Activated CD4-positive, alpha-beta T cell treated with anti-CD3 and anti-CD28 coated beads, Interleukin-2, amount 50 U/mL, for 24 hours (primary cell): ENCODE measurements at regions not wholly inside any gene's neighbourhood (a gene's known extent, or its start where the extent isn't known, plus 50 kb on each side); places are given as distances from the start of the nearest gene placed in this dataset.

Experiments used
- DNase-seq, 2 donors: peaks; one replicate each; pipeline ENCODE4 v3.0.0-alpha.2; 2020; ENCODE audit warnings: low read depth in 1 of 2, low spot score in 1 of 2

DNA sequence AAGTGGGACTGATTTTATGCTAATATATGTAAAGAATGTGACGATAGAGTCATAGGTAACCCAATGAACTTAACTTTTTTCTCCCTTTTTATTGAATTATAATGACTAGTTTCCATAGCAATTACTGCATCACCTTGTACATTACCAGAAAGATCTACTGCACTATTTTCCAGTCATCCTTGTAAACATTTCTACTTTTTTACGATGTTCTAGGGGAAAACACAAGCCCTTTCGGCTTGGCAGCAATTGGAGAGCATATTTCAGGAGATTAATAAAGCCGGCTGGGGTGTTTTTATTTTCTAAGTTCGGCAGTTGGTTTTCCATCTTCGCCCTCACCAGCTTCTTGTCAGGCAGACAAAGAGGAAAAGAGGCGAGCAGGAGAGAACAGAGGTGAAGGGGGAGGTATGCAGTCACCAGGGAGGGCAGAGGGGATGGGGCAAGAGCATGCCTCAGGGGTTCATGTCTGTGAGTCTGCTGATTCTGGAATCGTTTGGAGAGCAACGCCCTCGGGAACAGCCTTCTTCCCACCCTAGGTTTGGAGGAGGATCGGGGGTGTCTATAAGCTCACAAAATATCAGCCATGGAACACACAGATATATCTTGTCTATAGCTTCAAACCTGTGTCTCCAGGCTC lies 476.4 kb downstream of the MIAT start:
- DNase-seq: no peak

DNA sequence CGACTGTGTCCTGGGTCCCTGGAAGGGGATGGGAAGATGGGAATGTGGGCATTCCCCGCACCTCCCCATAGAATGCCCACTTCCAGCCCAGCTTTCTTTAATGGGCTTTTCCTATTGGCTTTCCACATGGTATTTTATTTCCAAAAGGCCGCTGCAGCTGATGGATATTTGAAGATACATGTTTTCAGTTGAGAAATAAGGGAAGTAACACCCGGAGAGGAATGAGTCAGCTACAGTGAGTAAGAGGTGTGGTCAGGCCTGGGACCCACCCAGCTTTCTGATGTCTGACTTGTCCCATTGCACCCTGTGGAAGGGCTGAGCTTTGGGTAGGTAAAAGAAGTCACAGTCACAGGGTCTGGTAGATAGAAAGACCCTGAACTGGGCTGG lies 476.9 kb downstream of the MIAT start:
- DNase-seq: peak in 1 of 2 donors; percentile 9

DNA sequence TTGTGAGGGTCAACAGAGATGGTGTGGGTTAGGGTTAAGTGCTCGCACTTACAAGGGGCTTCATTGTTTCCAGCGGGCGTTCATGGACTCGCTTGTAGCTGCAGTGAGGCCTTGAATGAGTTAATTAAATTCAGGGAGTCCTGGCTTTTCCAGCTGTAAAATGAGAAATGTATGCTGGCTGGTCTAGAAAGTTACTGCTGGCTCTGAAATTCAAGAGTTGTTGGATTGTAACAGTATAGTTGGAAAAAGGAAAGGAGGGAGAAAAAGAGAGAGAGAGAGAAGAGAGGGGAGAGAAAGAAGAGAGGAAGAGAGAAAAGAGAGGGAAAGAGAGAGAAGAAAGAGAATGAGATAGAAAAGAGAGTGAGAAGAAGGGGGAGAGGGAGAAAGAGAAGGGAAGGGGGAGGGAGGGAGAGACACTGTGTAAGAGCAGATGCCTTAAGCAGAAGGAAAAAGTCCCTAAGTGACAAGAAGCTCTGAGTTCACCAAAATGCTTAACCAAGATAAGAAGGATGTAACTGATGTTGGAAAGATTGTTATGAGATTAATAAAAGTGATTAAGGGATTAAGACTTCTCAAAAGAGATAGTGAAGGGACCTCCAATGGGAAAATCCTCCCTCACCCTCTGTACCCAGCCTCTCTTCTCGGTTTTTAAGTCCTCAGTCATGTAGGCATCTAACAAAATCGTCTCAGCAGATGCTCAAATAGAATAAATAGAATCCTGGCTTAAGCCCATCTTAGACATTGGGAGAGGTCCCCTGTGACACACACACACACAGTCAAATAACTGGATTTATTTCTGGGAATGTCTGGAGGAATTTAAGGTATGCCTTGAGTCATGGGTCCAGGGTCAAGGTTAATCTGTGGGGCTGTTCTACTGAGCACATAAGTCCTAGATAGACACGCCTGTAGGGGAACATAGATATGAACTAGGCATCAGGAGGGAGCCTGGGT lies 477.9 kb downstream of the MIAT start:
- no peak for DNase-seq

DNA sequence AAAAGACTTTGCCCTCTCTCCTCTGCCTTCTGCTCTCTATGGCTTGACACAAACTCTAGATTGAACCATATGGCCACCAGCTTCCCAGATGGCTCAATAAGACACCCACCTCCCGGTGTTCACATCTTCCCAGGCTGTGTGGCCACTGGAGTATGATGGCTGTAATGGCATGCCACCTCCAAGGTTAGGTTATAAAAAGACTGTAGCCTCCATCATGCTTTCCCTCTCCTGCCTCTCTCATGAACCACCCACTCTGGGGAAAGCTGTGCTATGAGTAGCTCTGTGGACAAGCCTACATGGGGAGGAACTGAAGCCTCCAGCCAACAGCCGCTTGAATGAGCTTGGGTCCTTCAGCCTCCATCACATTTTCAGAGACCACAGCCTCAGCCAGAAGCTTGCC lies 479.2 kb downstream of the MIAT start:
- no peak for DNase-seq

DNA sequence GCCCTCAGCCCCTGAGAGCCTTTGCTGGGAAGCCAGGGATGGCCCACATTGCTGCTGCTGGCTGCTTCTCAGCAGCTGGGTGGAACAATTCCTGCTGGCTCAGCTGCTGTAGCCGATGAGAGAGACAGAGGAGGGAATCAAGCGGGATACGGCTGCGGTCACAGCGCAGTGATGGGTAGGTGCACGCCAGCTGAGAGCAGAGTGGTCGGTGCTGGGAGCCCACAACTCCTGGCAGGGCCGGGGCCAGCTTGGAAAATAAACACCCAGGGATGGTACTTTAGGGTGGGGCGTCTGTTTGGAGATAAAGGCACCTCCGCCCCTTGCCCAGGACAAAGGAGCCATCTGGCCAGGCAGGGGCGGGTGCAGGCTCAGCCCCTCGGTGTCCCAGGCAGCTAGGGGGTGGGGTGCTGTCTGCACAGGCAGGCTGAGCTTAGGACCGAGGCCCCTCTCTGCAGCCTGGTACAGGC lies 480.5 kb downstream of the MIAT start:
- DNase-seq: no peak

DNA sequence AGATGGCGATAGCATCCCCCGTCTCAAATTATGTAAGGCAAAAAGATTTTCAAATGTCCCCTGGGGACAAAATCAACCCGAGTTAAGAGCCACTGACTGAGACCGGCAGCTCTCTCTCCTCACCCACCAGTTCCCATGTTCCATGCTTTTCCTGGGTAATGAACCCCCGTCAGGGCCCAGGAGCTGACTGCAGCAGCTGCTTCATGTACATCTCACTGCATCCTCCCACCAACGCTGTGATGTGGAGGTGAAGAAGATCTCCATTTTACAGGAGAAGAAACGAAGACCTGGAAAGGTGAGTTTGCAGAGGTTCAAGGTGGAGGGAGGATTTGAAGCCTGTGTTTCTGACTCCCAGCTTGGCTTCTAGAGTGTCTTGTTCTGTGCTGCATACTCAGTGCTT lies 481.1 kb downstream of the MIAT start:
- DNase-seq: no peak

DNA sequence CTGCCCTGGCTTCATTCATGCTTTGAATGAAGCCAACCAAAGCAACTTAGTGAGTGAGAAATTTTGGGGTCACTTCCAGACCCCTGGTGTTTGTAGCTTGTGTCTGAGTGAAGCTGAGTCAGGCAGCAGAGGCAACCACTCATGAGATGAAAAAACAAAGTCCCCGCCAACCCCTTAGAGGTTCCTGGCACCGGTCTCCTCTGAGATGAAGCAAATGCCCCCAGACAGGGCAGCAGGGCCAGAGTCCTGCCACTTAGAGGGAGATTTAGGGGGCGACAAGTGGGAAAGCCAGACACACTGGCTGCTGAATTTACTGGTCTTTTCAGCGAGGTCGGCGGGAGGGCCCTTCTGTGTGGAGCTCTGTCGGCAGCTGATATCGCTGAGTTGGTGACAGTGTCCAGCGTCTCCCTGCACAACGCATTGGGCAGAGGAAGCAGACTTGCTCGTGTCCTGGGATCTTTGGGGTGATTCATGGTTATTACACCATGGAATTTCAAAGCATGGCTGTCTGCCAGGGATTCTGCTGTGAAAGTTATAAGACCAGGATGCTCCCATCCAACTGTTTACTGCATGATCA lies 482.6 kb downstream of the MIAT start:
- no peak for DNase-seq

DNA sequence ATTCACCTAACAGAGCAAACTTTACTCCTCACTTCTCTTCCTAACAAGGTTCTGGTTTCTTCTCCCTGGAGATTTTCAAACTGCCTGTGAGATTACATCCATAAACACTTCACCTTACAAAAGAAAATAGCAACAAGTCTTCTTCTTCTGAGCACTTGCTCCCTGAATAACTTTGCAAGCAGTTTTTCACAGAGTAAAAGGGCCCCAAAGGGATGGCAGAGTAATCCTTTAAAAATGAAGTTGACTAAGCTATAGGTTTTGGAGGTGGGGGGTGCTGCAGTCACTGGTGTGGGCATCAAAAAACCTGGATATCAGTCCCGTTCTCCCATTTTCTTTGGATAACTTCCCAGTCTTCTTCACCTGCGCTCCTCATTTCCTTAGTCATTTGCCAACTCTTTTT lies 484.9 kb downstream of the MIAT start:
- no peak for DNase-seq

DNA sequence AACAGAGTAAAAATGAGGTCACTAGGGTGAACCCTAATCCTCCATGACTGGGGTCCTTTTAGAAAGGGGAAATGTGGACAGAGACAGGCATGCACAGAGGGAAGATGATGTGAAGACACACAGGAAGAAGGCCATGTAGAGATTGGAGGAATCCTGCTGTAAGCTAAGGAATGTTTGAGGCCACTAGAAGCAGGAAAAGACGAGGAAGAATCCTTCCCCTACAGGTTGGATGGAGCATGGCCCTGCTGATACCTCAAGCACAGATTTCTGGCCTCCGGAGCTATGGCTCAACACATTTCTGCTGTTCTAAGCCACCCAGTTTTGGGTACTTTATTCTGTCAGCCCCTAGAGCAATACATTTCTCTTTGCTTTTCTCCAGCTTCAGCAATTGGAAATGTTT lies 486.9 kb downstream of the MIAT start:
- no peak for DNase-seq

DNA sequence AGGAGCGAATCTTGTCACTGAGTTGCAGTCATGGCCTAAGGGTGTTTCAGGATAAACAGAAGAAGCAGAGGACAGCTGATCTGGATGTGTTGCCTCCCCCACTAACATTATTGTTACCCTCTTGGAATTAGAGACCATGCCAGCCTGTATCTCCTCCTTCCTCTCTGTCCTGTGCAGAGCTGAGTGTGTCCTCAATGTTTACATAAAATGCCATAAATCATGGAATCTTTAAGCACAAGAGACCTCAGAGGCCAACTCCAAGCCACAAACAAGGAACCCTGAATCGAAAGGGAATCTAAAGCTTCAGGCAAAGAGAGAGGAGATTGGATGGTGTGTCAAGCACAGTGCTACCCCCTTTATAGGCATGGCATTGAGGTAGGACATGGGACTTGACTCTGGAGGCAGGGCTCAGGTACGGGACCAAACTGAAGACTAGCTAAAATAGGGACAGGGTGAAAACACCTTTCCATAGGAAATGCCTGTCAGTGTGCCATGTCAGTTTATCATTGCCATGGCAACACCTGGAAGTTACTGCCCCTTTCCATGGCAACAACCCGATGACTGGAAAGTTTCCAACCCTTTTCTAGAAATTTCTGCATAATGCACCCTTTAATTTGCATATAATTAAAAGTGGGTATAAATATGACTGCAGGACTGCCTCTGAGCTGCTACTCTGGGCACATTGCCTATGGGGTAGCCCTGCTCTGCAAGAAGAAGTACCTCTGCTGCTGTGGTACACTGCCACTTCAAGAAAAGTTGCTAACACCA lies 489.7 kb downstream of the MIAT start:
- DNase-seq: no peak

DNA sequence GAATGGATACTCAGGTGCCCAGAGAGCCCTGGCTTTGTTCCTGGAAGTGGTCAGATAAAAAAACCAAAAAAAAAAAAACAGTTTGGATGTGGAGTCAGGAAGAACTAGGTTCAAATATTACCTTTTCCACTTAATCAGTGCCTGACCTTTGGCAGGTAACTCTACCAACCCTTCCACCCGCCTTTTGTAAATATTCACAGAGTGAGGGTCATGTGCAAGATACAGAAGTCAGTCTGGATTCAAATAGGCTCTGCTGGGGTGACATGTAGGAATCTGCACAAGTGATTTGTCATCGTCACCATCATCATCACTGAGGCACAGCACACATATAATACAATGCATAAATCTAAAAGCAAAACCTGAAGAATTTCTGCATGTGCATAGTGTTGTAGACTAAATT lies 490.7 kb downstream of the MIAT start:
- no peak for DNase-seq

DNA sequence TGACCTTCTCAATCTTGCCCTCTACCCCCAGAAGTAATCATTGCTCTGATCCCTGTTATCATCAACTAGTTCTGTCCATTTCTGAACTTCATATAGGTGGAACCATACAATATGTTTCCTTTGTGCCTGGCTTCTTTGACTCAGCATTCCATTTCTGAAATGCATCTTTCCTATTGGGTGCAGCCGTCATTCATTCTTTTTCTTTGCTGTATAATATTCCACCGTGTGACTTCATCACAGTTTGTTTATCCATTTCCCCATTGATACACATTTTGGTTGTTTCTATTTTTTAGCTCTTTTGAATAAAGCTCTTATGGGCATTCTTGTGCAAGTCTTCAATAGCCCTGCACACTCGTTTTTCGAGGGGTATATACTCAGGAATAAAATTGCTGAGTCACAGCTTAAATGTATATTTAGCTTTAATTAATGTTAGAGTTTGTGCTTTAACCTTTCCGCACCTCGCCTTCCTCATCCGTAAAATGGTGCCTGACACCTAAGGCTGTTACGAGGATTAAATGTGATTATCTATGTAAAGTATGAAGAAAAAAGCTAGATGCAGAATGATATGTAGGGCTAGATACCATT lies 491.6 kb downstream of the MIAT start:
- DNase-seq: no peak

DNA sequence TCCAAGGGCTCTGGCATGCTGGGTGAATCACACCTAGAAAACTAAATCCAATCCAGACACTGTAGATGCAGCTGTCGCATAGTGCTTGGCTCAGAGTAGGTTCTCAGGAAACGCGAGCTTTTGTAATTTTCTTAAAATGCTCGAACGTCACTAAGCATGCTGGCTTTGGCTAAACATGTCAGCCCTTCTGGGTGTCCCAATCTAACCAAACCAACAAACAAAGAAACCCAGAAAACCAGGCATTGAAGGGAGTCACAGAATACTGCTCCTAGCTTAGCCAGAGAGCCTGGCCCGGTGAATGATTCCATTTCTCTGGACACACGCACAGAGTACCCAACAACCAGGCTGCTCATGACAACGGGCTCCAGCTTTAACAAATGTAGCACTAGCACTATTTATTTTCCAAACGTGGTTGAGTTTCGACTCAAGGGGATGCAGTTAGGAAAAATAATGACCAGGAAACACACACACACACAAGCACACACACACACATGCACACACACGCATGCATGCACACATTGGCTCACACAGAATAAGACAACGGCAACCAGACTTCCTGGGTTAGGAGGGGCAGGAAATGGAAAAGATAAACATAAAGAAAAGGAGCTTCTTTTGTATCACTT lies 492.6 kb downstream of the MIAT start:
- DNase-seq: no peak

DNA sequence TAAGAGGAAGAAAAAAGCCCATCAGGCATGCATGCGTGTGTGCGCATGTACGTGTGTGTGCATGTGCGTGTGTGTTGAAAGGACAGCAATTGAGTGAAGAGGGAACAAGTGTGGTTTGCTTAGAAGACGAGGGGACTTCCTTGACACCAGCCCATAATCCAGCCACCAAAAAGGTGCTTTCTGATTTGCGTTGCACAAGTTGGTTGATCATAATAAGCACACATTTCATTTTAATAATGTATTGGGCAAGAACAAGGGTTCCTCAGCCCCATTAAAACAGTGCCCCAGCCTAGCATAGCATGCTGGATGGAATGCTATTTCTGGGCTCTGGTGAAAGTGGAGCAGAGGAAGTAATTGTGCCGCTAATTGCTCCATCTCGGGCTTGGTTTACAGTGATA lies 493.2 kb downstream of the MIAT start:
- DNase-seq: no peak

DNA sequence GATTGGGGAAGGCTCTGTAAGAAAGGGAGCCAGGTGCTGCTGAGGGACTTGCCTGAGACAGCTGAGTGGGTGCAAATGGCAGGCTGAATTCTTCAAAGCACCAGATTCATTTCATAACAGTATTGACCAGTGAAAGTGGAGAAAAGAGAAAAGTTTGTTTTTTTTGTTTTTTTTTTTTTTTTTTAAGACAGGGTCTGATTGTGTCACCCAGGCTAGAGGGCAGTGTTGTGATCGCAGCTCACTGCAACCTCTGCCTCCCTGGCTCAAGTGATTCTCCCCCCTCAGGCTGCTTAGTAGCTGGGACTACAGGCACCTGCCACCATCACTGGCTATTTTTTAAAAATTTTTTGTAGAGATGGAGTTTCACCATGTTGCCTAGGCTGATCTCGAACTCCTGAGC lies 494.0 kb downstream of the MIAT start:
- no peak for DNase-seq

DNA sequence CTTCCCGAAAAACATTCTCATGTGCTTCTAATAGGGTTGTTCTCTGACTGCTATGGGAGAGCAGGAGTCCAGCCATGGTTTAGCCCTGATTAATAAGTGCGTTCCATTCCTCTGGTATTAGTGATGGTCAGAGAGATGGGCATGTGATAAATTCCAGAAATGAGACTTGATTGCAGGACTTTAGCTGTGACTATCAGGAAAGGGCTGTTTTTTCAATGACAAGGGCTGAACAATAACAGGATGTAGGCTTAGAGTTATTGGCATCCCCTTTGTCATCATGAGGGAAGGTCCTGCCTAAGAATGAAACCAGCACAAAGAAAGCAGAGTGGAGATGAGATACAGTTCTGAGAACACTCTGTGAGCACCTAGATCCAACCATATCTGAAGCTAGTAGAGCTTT lies 494.6 kb downstream of the MIAT start:
- no peak for DNase-seq

DNA sequence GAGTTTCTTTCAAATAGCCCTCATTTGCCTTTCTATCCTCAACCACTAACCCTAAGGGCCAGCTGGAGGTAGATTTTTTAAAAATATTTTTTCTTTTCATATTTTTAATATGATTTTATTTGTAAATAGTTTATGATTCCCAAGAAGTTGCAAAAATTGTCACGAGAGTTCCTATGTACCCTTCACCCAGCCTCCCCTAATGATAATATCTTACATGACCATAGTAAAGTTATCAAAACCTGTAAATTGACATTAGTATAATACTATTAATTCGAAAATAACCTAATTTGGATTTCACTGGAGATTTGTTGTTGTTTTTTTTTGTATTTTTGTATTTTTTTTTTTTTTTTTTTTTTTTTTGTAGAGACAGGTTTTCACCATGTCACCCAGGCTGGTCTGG lies 495.5 kb downstream of the MIAT start:
- no peak for DNase-seq

DNA sequence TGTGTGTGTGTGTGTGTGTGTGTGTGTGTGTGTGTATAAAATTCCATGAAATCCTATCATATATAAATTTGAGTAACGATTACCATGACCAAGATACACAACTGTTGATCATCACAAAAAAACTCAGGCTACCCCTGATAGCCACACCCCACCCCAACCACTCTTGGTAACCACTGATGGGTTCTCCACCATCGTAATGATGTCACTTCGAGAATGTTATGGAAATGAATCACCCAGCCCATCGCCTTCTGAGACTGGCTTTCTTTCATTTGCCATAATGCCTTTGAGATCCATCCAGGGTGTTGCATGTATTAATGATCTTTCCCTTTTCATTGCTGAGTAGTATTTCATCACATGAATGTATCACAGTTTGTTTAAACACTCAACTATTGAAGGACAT lies 496.0 kb downstream of the MIAT start:
- no peak for DNase-seq

DNA sequence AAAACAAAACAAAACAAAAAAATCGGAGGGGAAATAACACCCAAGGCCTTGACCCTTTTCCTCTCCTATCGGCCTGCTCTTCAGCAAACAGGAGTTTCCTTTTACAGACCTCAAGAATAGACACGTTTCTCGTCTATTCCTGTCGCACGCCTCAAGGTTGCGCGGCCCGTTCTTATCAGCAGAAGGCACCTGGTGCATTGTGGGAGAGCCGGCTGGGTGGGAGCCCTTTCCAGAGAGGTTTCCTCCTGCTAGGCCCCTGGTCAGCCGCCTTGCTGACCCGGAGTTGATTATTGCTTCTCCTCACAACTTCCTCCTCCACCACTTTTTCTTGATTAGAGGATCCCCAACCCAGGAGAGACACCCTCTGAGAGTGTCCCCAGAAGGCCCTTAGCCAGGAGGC lies 497.3 kb downstream of the MIAT start:
- no peak for DNase-seq

DNA sequence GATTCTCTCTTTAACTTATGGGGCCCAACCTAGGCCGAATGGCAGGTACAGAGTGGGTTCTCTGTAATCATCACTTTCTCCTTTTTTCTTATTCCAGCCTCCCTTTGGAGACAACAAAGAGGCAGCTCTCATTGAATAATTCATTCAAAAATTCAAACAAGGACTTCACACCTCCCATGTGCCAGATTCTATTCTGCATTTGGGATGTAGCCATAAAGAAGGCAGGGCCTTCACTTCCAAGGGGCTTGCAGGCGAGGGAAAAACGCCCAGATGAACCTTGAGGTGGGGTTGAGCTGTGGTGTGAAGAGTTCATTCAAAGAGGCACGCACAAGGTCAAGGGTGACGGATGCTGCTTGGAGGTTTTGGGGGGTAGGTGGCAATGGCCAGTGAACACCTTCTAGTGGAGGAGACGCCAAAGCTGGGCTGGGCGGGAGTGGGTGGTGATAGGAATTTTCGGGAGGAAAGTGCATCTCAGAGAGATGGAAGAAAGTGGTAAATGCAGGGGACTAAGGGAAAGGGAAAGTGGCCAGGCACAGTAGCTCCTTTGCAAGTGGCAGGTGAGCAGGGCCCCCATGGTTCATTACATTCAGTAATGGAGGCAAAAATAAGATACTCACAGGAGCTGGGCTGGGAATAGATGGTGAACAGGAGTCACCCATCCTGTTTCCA lies 499.6 kb downstream of the MIAT start:
- no peak for DNase-seq
